Stimulated activated CD8-positive, alpha-beta memory T cell treated with anti-CD3 and anti-CD28 coated beads, Interleukin-2, amount 100 ng/mL, for 48 hours (primary cell): ENCODE measurements at regions not wholly inside any gene's neighbourhood (a gene's known extent, or its start where the extent isn't known, plus 50 kb on each side); places are given as distances from the start of the nearest gene placed in this dataset.
"Not testable (repeated sequence)": the region's sequence is repeated elsewhere in the genome, so short reads cannot be mapped to it uniquely, and the experiment has no call there.

Experiments
- DNase-seq, 2 donors: peaks; one replicate each; pipeline ENCODE4 v3.0.0-alpha.2; 2020; ENCODE audit warnings: low read depth in 2 of 2

GRCh38 chr6:92289831-92290230 is 1129.5 kb downstream of the EPHA7 start:
- DNase-seq = no peak

- no peak for DNase-seq
These were observed 1137.7 kb downstream of the EPHA7 start for GRCh38 chr6:92281571-92282076.

- no peak for DNase-seq
These were observed 1144.2 kb downstream of the EPHA7 start for GRCh38 chr6:92275150-92275549.

GRCh38 chr6:92274588-92274987 is 1144.8 kb downstream of the EPHA7 start:
- no peak for DNase-seq

GRCh38 chr6:92273694-92274093 is 1145.7 kb downstream of the EPHA7 start:
- DNase-seq = no peak

- DNase-seq = no peak
These were observed 1148.3 kb downstream of the EPHA7 start for GRCh38 chr6:92271091-92271490.

- no peak for DNase-seq
These were observed 1149.0 kb downstream of the EPHA7 start for GRCh38 chr6:92270365-92270764.

GRCh38 chr6:92267335-92267734 is 1152.0 kb downstream of the EPHA7 start:
- no peak for DNase-seq

- no peak for DNase-seq
These were observed 1155.5 kb downstream of the EPHA7 start for GRCh38 chr6:92263864-92264263.

- DNase-seq = no peak
These were observed 1160.2 kb downstream of the EPHA7 start for GRCh38 chr6:92259171-92259570.

- no peak for DNase-seq
These were observed 1176.0 kb downstream of the EPHA7 start for GRCh38 chr6:92243315-92243714.

GRCh38 chr6:92231171-92231701 is 1188.1 kb downstream of the EPHA7 start:
- DNase-seq = no peak

- DNase-seq = not testable (repeated sequence)
These were observed 1199.4 kb downstream of the EPHA7 start for GRCh38 chr6:92219987-92220386.

GRCh38 chr6:92216717-92217116 is 1202.6 kb downstream of the EPHA7 start:
- DNase-seq = no peak

- DNase-seq = no peak
These were observed 1217.7 kb downstream of the EPHA7 start for GRCh38 chr6:92201618-92202017.

- DNase-seq = no peak
These were observed 1223.0 kb downstream of the EPHA7 start for GRCh38 chr6:92196325-92196724.

GRCh38 chr6:92195796-92196195 is 1223.6 kb downstream of the EPHA7 start:
- no peak for DNase-seq

GRCh38 chr6:92188016-92188415 is 1231.3 kb downstream of the EPHA7 start:
- no peak for DNase-seq

- no peak for DNase-seq
These were observed 1234.4 kb downstream of the EPHA7 start for GRCh38 chr6:92184933-92185332.

GRCh38 chr6:92181347-92181746 is 1238.0 kb downstream of the EPHA7 start:
- no peak for DNase-seq

GRCh38 chr6:92180090-92180489 is 1239.3 kb downstream of the EPHA7 start:
- DNase-seq = no peak

GRCh38 chr6:92176666-92177065 is 1242.7 kb downstream of the EPHA7 start:
- no peak for DNase-seq

- no peak for DNase-seq
These were observed 1244.8 kb downstream of the EPHA7 start for GRCh38 chr6:92174398-92175073.

GRCh38 chr6:92169506-92169905 is 1249.9 kb downstream of the EPHA7 start:
- DNase-seq = no peak
